IPS-NIHi7 (cell line): ENCODE measurements at regions not wholly inside any gene's neighbourhood (a gene's known extent, or its start where the extent isn't known, plus 50 kb on each side); places are given as distances from the start of the nearest gene placed in this dataset.
"Not testable (repeated sequence)": the region's sequence is repeated elsewhere in the genome, so short reads cannot be mapped to it uniquely, and the experiment has no call there.

Source experiments
- DNase-seq: peaks from one replicate; pipeline ENCODE4 v3.0.0; 2012; ENCODE audit warnings: mixed read lengths; ENCODE audit errors: extremely low spot score

GRCh38 chr18:43961722-43962121, 684.4 kb upstream of the SYT4 start:
- DNase-seq: no peak

- no peak for DNase-seq
Measured at GRCh38 chr18:43964666-43965065, 687.4 kb upstream of the SYT4 start.

GRCh38 chr18:43965691-43966090, 688.4 kb upstream of the SYT4 start:
- DNase-seq: no peak

DNA sequence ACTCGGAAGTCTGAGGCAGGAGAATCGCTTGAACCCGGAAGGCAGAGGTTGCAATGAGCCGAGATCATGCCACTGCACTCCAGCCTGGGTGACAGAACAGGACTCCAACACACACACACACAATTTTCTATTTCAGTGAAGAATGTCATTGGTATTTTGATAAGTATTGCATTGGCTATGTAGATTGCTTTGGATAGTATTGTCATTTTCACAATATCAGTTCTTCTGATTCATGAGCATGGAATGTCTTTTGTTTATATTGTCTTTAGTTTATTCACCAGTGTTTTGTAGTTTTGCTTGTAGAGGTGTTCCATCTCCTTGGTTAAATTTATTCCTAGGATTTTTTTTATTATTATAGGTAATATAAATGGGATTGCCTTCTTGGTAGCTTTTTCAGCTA, 693.4 kb upstream of the SYT4 start:
- DNase-seq: no peak

- DNase-seq: no peak
Measured at GRCh38 chr18:43978174-43978573, 700.9 kb upstream of the SYT4 start.

- no peak for DNase-seq
Measured at GRCh38 chr18:43982582-43982981, 698.1 kb upstream of the SETBP1 start.

GRCh38 chr18:43987061-43987460, 693.6 kb upstream of the SETBP1 start:
- DNase-seq: not testable (repeated sequence)

- DNase-seq: no peak
Measured at GRCh38 chr18:43992741-43993140, 687.9 kb upstream of the SETBP1 start.

DNA sequence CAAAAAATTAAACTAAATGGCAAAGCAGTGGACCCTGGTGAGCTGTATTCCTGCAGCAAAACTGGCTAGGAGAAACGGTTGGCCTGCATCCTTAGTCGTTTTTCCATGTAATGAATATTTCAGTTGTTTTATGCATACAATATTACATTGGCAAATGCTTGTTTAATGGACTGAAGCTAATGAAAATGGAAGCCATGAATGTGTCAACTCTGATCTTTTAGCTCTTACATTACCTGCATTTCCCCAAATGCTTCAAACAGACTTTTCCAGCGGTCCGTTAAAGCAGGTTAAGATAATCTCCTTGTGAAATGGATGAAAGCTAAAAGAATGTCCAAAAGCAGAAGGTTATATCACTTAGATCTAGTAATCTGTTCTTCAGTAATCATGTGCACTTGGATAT, 686.3 kb upstream of the SETBP1 start:
- no peak for DNase-seq

DNA sequence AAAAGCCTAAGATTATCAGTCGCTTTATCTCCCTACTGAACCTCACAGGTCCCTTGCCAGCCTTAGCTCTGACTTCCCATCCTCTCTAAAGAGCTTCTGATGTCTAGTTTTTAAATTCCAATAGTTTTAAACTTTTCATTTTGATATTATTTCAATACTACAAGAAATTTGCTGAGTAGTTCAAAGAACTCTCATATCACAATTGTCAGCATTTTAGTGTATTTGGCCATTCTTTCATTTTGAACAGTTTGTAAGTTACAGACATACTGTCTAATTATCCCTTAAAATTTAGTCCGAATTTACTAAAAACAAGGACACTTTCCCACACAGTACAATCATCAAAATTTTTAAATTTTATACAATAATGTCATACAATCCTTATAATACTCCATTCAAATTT, 666.8 kb upstream of the SETBP1 start:
- DNase-seq: no peak

DNA sequence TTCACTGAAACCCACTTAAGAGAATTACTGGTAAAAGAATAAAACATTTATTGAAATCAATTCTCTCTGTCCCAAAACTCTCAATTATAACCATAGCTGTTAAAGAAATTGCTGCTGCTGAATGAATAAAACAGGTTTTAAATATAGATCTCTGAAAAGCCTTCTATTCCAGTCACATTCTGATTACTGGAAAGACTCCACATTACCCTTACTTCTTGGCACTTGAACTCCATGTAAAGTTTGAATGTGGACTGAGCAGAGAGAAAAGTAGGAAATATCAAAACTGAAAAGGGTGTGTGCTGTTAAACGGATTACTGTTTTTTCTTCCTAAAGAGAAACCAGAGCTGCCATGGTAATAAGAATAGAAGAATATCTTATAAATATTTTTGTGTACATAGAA, 655.3 kb upstream of the SETBP1 start:
- no peak for DNase-seq

DNA sequence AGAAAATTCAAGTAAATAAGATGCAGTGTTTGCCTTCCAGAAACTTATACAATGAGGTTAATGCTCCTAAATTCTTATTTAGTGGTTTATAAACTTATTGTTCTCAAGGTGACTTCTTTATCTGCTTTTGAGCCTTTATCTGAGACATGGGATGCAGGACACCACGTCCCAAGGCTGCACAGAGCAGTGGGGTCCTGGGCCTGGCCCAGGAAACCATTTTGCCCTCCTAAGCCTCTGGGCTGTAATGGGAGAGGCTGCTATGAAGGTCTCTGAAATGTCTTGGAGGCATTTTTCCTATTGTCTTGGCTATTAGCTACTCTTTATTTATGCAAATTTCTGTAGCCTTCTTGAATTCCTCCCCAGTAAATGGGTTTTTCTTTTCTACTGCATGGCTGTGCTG, 652.6 kb upstream of the SETBP1 start:
- DNase-seq: no peak

GRCh38 chr18:44031063-44031462, 649.6 kb upstream of the SETBP1 start:
- DNase-seq: no peak

DNA sequence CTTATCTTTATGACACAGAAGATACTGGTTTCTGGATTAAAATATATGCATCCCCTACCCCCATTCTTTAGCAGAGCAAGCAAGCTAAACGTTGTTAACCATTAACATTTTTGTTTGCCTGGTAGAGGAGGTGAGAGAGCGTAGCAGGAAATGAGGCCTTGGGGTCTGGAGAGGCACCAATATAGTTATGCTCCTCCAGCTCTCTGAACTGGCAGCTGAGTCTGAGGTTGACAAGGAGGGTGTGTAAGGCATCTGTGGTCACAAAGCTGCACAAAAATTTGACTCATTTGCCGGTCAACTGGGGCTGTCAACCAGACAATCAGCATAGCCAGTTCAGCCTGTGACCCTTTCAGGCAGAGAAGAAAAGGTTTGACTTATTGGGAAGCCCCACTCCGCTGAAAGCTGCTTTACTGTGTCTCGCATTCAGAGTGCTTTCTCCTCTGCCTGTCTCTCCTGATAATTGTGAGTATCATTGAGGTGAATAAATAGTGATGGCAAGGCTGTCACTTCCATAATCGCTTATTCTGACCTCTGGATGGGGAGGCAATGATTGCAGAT, 647.5 kb upstream of the SETBP1 start:
- DNase-seq: no peak

- DNase-seq: no peak
Measured at GRCh38 chr18:44035554-44035953, 645.1 kb upstream of the SETBP1 start.

DNA sequence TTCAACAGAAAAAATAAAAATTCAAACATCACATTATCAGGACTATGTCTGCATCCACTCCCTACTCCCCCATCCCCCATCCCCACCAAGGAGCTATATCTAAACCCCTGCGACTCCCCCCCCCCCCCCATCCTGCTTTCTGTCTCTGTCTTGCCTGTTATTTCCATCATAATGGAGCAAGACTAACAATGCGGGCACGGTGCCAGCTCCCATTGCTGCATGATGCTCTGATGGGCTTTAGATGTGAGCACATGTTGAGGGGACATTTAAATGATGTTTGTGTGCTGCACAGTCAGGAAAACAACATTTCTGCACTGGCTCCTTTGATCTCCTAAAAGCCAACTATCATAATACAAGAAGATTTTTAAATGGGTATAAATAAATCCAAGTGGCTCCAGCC, 644.2 kb upstream of the SETBP1 start:
- DNase-seq: no peak

- no peak for DNase-seq
Measured at GRCh38 chr18:44039216-44039615, 641.5 kb upstream of the SETBP1 start.

- DNase-seq: no peak
Measured at GRCh38 chr18:44039826-44040225, 640.9 kb upstream of the SETBP1 start.

- DNase-seq: peak; percentile 28
Measured at GRCh38 chr18:44041553-44041952, 639.1 kb upstream of the SETBP1 start.

DNA sequence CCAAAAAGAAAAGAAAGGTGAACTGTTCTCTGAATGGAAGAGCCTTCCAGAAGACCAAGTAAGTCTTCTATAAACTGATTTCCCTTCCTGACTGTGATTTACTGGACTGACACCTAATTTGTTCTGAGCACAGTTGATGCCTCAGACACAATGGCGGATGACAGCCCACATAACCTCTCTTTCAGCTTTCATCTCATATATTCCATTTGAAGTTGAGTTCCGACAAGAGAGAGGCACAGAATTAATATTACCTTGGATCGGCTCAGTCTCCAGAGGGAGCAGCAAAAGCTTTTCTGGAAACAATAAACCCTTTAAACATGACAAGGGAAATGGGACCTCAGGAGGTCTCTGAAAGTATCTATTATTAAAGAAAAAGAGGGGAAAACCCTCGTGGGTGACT, 638.7 kb upstream of the SETBP1 start:
- DNase-seq: no peak

GRCh38 chr18:44046376-44046975, 634.2 kb upstream of the SETBP1 start:
- DNase-seq: no peak

DNA sequence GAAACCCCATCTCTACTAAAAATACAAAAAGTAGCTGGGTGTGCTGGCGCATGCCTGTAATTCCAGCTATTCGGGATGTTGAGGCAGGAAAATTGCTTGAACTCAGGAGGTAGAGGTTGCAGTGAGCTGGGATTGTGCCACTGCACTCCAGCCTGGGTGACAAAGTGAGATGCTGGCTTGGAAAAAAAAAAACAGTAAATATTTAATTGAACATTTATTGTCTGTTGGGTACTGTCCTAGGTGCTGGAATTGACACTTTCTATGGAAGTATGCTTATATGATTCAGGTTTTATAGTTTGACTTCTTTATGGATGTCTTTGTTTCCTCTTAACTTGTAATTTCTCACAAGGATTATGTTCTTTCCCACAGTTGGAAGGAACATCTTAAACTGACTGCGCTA, 633.1 kb upstream of the SETBP1 start:
- no peak for DNase-seq

- no peak for DNase-seq
Measured at GRCh38 chr18:44048435-44048834, 632.3 kb upstream of the SETBP1 start.

- peak; percentile 15 for DNase-seq
Measured at GRCh38 chr18:44048846-44049245, 631.8 kb upstream of the SETBP1 start.
